ENCODE measurements at regions not wholly inside any gene's neighbourhood (a gene's known extent, or its start where the extent isn't known, plus 50 kb on each side); places are given as distances from the start of the nearest gene placed in this dataset.

GRCh38 chr18:46352520-46353250 lies 248.5 kb downstream of the HAUS1 start:
- TF ChIP-seq POLR2AphosphoS5 (IDR thresholded peaks at IDR 0.05; ENCODE audit: borderline replicate concordance, low read depth, low read length) (no peak), EZH2 (IDR thresholded peaks at IDR 0.05) (no peak)
